ENCODE measurements at regions not wholly inside any gene's neighbourhood (a gene's known extent, or its start where the extent isn't known, plus 50 kb on each side); places are given as distances from the start of the nearest gene placed in this dataset.

- DNase-seq, result no peak
Observed at GRCh38 chr4:83894831-83895230, 358.9 kb downstream of the GPAT3 start.

- DNase-seq, result no peak
Observed at GRCh38 chr4:83890816-83891215, 354.9 kb downstream of the GPAT3 start.

GRCh38 chr4:83890231-83890630 lies 354.3 kb downstream of the GPAT3 start:
- DNase-seq, result no peak

GRCh38 chr4:83889802-83890201 lies 353.9 kb downstream of the GPAT3 start:
- DNase-seq, result no peak

- no peak for DNase-seq
Observed at GRCh38 chr4:83885256-83886182, 349.6 kb downstream of the GPAT3 start.

- no peak for DNase-seq
Observed at GRCh38 chr4:83876047-83876446, 340.1 kb downstream of the GPAT3 start.

- DNase-seq, result no peak
Observed at GRCh38 chr4:83875437-83875836, 339.5 kb downstream of the GPAT3 start.

GRCh38 chr4:83873996-83874395 lies 338.1 kb downstream of the GPAT3 start:
- no peak for DNase-seq

GRCh38 chr4:83870328-83870950 lies 334.5 kb downstream of the GPAT3 start:
- no peak for DNase-seq

- no peak for DNase-seq
Observed at GRCh38 chr4:83866834-83867621, 331.1 kb downstream of the GPAT3 start.

- no peak for DNase-seq
Observed at GRCh38 chr4:83865417-83866150, 329.7 kb downstream of the GPAT3 start.

GRCh38 chr4:83864097-83864817 lies 328.3 kb downstream of the GPAT3 start:
- no peak for DNase-seq

GRCh38 chr4:83862471-83862870 lies 326.6 kb downstream of the GPAT3 start:
- DNase-seq, result no peak

GRCh38 chr4:83860200-83860599 lies 324.3 kb downstream of the GPAT3 start:
- DNase-seq, result no peak

- DNase-seq, result no peak
Observed at GRCh38 chr4:83858131-83858530, 322.2 kb downstream of the GPAT3 start.

GRCh38 chr4:83855044-83855443 lies 319.1 kb downstream of the GPAT3 start:
- DNase-seq, result no peak

GRCh38 chr4:83852085-83852451 lies 316.2 kb downstream of the GPAT3 start:
- no peak for DNase-seq

GRCh38 chr4:83851261-83852084 lies 315.6 kb downstream of the GPAT3 start:
- no peak for DNase-seq

GRCh38 chr4:83850435-83850834 lies 314.5 kb downstream of the GPAT3 start:
- no peak for DNase-seq

- DNase-seq, result no peak
Observed at GRCh38 chr4:83846193-83846830, 310.4 kb downstream of the GPAT3 start.

- DNase-seq, result no peak
Observed at GRCh38 chr4:83839615-83840014, 303.7 kb downstream of the GPAT3 start.

All from femur (tissue), 1 donor.